ENCODE measurements at regions not wholly inside any gene's neighbourhood (a gene's known extent, or its start where the extent isn't known, plus 50 kb on each side); places are given as distances from the start of the nearest gene placed in this dataset.

- H3K4me3 ChIP-seq (ENCODE audit: low read depth, low read length), result no peak overlapping the region
- TF ChIP-seq CTCF (IDR thresholded peaks at IDR 0.05; ENCODE audit: borderline replicate concordance, insufficient read depth, low read depth, low read length), result no peak
Observed at GRCh38 chr6:166728884-166729530, 102.0 kb upstream of the RPS6KA2 start.

GRCh38 chr6:166726201-166726600 is 99.2 kb upstream of the RPS6KA2 start:
- no peak overlapping the region for H3K4me3 ChIP-seq (ENCODE audit: low read depth, low read length)
- TF ChIP-seq CTCF (IDR thresholded peaks at IDR 0.05; ENCODE audit: borderline replicate concordance, insufficient read depth, low read depth, low read length), result no peak

- H3K4me3 ChIP-seq (ENCODE audit: low read depth, low read length), result no peak overlapping the region
- no peak for TF ChIP-seq CTCF (IDR thresholded peaks at IDR 0.05; ENCODE audit: borderline replicate concordance, insufficient read depth, low read depth, low read length)
Observed at GRCh38 chr6:166725571-166725970, 98.5 kb upstream of the RPS6KA2 start.

- no peak overlapping the region for H3K4me3 ChIP-seq (ENCODE audit: low read depth, low read length)
- no peak for TF ChIP-seq CTCF (IDR thresholded peaks at IDR 0.05; ENCODE audit: borderline replicate concordance, insufficient read depth, low read depth, low read length)
Observed at GRCh38 chr6:166724576-166724975, 97.5 kb upstream of the RPS6KA2 start.

GRCh38 chr6:166722785-166723184 is 95.7 kb upstream of the RPS6KA2 start:
- no peak overlapping the region for H3K4me3 ChIP-seq (ENCODE audit: low read depth, low read length)
- TF ChIP-seq CTCF (IDR thresholded peaks at IDR 0.05; ENCODE audit: borderline replicate concordance, insufficient read depth, low read depth, low read length), result no peak

- no peak for TF ChIP-seq CTCF (IDR thresholded peaks at IDR 0.05; ENCODE audit: borderline replicate concordance, insufficient read depth, low read depth, low read length)
- H3K4me3 ChIP-seq (ENCODE audit: low read depth, low read length), result no peak overlapping the region
Observed at GRCh38 chr6:166721576-166721975, 94.5 kb upstream of the RPS6KA2 start.

GRCh38 chr6:166720856-166721255 is 93.8 kb upstream of the RPS6KA2 start:
- no peak overlapping the region for H3K4me3 ChIP-seq (ENCODE audit: low read depth, low read length)
- TF ChIP-seq CTCF (IDR thresholded peaks at IDR 0.05; ENCODE audit: borderline replicate concordance, insufficient read depth, low read depth, low read length), result no peak
